HEK293T (cell line): ENCODE measurements at regions not wholly inside any gene's neighbourhood (a gene's known extent, or its start where the extent isn't known, plus 50 kb on each side); places are given as distances from the start of the nearest gene placed in this dataset.
"Not testable (repeated sequence)": the region's sequence is repeated elsewhere in the genome, so short reads cannot be mapped to it uniquely, and the experiment has no call there.

Experiments
- ARNT ChIP-seq: fragments of 450-650 bp; IDR thresholded peaks from 2 replicates; pipeline ENCODE4 v1.6.1; 2017; ENCODE audit warnings: mild to moderate bottlenecking
- BHLHE40 ChIP-seq: fragments of 450-650 bp; IDR thresholded peaks from 2 replicates; pipeline ENCODE4 v1.6.1; 2016; ENCODE audit warnings: mild to moderate bottlenecking, moderate library complexity, borderline replicate concordance
- CTBP1 ChIP-seq: fragments of 450-650 bp; IDR thresholded peaks from 2 replicates; pipeline ENCODE4 v1.6.1; 2016; ENCODE audit warnings: borderline replicate concordance
- FOXA1 ChIP-seq: fragments of 450-650 bp; IDR thresholded peaks from 2 replicates; pipeline ENCODE4 v1.6.1; 2016; ENCODE audit warnings: mild to moderate bottlenecking
- FOXK2 ChIP-seq: fragments of 450-650 bp; IDR thresholded peaks from 2 replicates; pipeline ENCODE4 v1.6.1; 2016; ENCODE audit warnings: mild to moderate bottlenecking
- FOXM1 ChIP-seq: fragments of 450-650 bp; IDR thresholded peaks from 2 replicates; pipeline ENCODE4 v1.6.1; 2017; ENCODE audit warnings: mild to moderate bottlenecking, borderline replicate concordance
- HDGF ChIP-seq: fragments of 450-650 bp; IDR thresholded peaks from 2 replicates; pipeline ENCODE4 v1.6.1; 2017; ENCODE audit warnings: antibody characterized with exemption, borderline replicate concordance
- LEF1 ChIP-seq: fragments of 450-650 bp; IDR thresholded peaks from 2 replicates; pipeline ENCODE4 v1.6.1; 2017; ENCODE audit warnings: mild to moderate bottlenecking, borderline replicate concordance
- SP1 ChIP-seq: fragments of 450-650 bp; IDR thresholded peaks from 2 replicates; pipeline ENCODE4 v1.6.1; 2017
- SUZ12 ChIP-seq: fragments of 450-650 bp; IDR thresholded peaks from 2 replicates; pipeline ENCODE4 v1.6.1; 2016; ENCODE audit warnings: mild to moderate bottlenecking
- ZNF384 ChIP-seq: fragments of 450-650 bp; IDR thresholded peaks from 2 replicates; pipeline ENCODE4 v1.6.1; 2016
- TF ChIP-seq, protein P1 (sequence below): fragments of 450-650 bp; IDR thresholded peaks from 2 replicates; pipeline ENCODE4 v1.6.1; 2016

GRCh38 chr7:66451713-66452112 is 177.0 kb upstream of the KCTD7 start:
- TF ChIP-seq BHLHE40, CTBP1, ARNT, SP1, ZNF384, HDGF, LEF1, FOXM1, FOXA1, SUZ12, FOXK2: not testable (repeated sequence)
- TF ChIP-seq, protein P1, sequence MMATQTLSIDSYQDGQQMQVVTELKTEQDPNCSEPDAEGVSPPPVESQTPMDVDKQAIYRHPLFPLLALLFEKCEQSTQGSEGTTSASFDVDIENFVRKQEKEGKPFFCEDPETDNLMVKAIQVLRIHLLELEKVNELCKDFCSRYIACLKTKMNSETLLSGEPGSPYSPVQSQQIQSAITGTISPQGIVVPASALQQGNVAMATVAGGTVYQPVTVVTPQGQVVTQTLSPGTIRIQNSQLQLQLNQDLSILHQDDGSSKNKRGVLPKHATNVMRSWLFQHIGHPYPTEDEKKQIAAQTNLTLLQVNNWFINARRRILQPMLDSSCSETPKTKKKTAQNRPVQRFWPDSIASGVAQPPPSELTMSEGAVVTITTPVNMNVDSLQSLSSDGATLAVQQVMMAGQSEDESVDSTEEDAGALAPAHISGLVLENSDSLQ, result not testable (repeated sequence)
